Smooth muscle cell (in vitro differentiated cells): ENCODE measurements at regions not wholly inside any gene's neighbourhood (a gene's known extent, or its start where the extent isn't known, plus 50 kb on each side); places are given as distances from the start of the nearest gene placed in this dataset.

ENCODE experiments used
- DNase-seq: peaks from one replicate; lab custom pipeline; 2025; ENCODE audit not compliant: unreplicated experiment; lab: John Stamatoyannopoulos, UW
- H2AFZ ChIP-seq: fragments of 200-600 bp; sonication (generic); 2 replicates; pipeline ENCODE4 v1.6.0; 2016; ENCODE audit warnings: antibody characterized with exemption, low read depth, mild to moderate bottlenecking
- H3F3A ChIP-seq: fragments of 200-600 bp; sonication (generic); 2 replicates; pipeline ENCODE4 v1.6.0; 2017; ENCODE audit warnings: antibody characterized with exemption, low read depth
- H3K27ac ChIP-seq: fragments of 200-600 bp; sonication (generic); 2 replicates; pipeline ENCODE4 v1.5.1; 2016; ENCODE audit warnings: low read depth, mild to moderate bottlenecking
- H3K27me3 ChIP-seq: fragments of 200-600 bp; sonication (generic); 2 replicates; pipeline ENCODE4 v1.6.1; 2016; ENCODE audit warnings: low read depth, mild to moderate bottlenecking
- H3K36me3 ChIP-seq: fragments of 200-600 bp; sonication (generic); 2 replicates; pipeline ENCODE4 v1.5.1; 2016; ENCODE audit warnings: low read depth
- H3K4me1 ChIP-seq: fragments of 200-600 bp; sonication (generic); 2 replicates; pipeline ENCODE4 v1.5.1; 2016; ENCODE audit warnings: low read depth
- H3K4me2 ChIP-seq: fragments of 200-600 bp; sonication (generic); 2 replicates; pipeline ENCODE4 v1.6.0; 2016; ENCODE audit warnings: mild to moderate bottlenecking
- H3K4me3 ChIP-seq: fragments of 200-600 bp; sonication (generic); 2 replicates; pipeline ENCODE4 v1.5.1; 2016; ENCODE audit warnings: mild to moderate bottlenecking
- H3K79me2 ChIP-seq: fragments of 200-600 bp; sonication (generic); 2 replicates; pipeline ENCODE4 v1.6.0; 2016; ENCODE audit warnings: low read depth, mild to moderate bottlenecking
- H3K9ac ChIP-seq: fragments of 200-600 bp; sonication (generic); 2 replicates; pipeline ENCODE4 v1.6.0; 2016; ENCODE audit warnings: low read depth
- H3K9me3 ChIP-seq: fragments of 200-600 bp; sonication (generic); replicated peaks from 2 replicates; pipeline ENCODE4 v1.5.1; 2016; ENCODE audit warnings: low read depth
- H4K20me1 ChIP-seq: fragments of 200-600 bp; sonication (generic); 2 replicates; pipeline ENCODE4 v1.6.0; 2016; ENCODE audit warnings: low read depth
- WGBS: methylation state at CpG from one replicate; pipeline ENCODE4 v1.1.7; 2016; ENCODE audit warnings: low lambda C conversion rate; 5-methylcytosine and 5-hydroxymethylcytosine counted together
- TF ChIP-seq, protein P1 (sequence below): fragments of 200-600 bp; sonication (generic); IDR thresholded peaks from 2 replicates; pipeline ENCODE4 v1.5.1; 2017; ENCODE audit warnings: borderline replicate concordance, mild to moderate bottlenecking, antibody characterized with exemption; ENCODE audit not compliant: insufficient read depth, poor library complexity, severe bottlenecking

DNA sequence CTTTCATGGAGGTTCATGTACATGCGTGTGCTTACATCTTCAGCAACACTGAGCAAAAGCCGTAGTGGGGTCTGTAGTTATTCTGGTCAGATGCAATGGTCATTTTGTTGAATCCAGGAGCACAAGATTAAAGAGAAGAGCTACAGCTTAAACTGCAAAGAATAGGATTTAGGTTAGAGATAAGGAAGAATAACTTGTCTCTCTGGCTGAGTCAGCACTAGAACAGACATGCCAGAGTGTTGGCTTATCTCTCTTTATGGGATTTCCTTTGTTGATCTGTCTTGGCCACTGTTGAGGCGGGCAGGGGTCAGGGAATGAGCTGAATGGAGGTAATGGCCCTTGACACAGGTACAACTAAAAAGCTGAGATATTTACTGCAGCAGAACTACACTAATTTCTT lies 473.5 kb downstream of the CCSER2 start:
- no peak overlapping the region for H3K9ac ChIP-seq
- no peak overlapping the region for H3K27ac ChIP-seq
- no peaks in the 10 kb centered on the region for H3F3A ChIP-seq
- 35% methylated on average over 3 of the region's 3 CpGs for WGBS
- no peaks in the 10 kb centered on the region for H3K9me3 ChIP-seq
- TF ChIP-seq, protein P1, sequence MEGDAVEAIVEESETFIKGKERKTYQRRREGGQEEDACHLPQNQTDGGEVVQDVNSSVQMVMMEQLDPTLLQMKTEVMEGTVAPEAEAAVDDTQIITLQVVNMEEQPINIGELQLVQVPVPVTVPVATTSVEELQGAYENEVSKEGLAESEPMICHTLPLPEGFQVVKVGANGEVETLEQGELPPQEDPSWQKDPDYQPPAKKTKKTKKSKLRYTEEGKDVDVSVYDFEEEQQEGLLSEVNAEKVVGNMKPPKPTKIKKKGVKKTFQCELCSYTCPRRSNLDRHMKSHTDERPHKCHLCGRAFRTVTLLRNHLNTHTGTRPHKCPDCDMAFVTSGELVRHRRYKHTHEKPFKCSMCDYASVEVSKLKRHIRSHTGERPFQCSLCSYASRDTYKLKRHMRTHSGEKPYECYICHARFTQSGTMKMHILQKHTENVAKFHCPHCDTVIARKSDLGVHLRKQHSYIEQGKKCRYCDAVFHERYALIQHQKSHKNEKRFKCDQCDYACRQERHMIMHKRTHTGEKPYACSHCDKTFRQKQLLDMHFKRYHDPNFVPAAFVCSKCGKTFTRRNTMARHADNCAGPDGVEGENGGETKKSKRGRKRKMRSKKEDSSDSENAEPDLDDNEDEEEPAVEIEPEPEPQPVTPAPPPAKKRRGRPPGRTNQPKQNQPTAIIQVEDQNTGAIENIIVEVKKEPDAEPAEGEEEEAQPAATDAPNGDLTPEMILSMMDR: no peak
- H3K4me2 ChIP-seq: no peak overlapping the region
- no peak overlapping the region for H2AFZ ChIP-seq
- no peaks in the 10 kb centered on the region for H3K79me2 ChIP-seq
- peaks cover 6% of the 10 kb centered on the region for H3K4me1 ChIP-seq
- no peaks in the 10 kb centered on the region for H4K20me1 ChIP-seq
- H3K4me3 ChIP-seq: no peak overlapping the region
- DNase-seq: no peak
- H3K27me3 ChIP-seq: peaks cover 14% of the 10 kb centered on the region
- no peaks in the 10 kb centered on the region for H3K36me3 ChIP-seq

GRCh38 chr10:84805149-84805548 lies 476.8 kb downstream of the CCSER2 start:
- Histone ChIP-seq H3K27me3 (no peaks in the 10 kb centered on the region), H4K20me1 (no peaks in the 10 kb centered on the region), H3K4me3 (no peak overlapping the region), H3K9ac (no peak overlapping the region), H3K36me3 (no peaks in the 10 kb centered on the region), H2AFZ (no peak overlapping the region), H3K9me3 (no peaks in the 10 kb centered on the region), H3K4me2 (no peak overlapping the region), H3F3A (no peaks in the 10 kb centered on the region), H3K27ac (no peak overlapping the region), H3K79me2 (no peaks in the 10 kb centered on the region), H3K4me1 (peaks cover 13% of the 10 kb centered on the region)
- no peak for DNase-seq
- TF ChIP-seq, protein P1: no peak
- WGBS: 73% methylated on average over 2 of the region's 2 CpGs

- no peak for DNase-seq
- Histone ChIP-seq H3F3A (no peaks in the 10 kb centered on the region), H4K20me1 (no peaks in the 10 kb centered on the region), H2AFZ (no peak overlapping the region), H3K27ac (no peak overlapping the region), H3K36me3 (no peaks in the 10 kb centered on the region), H3K9ac (no peak overlapping the region), H3K9me3 (no peaks in the 10 kb centered on the region), H3K27me3 (no peaks in the 10 kb centered on the region), H3K4me1 (peaks cover 24% of the 10 kb centered on the region), H3K79me2 (no peaks in the 10 kb centered on the region), H3K4me2 (no peak overlapping the region), H3K4me3 (no peak overlapping the region)
- TF ChIP-seq, protein P1: no peak
- WGBS: 68% methylated on average over 5 of the region's 5 CpGs
Observed at GRCh38 chr10:84811113-84811512, 482.7 kb downstream of the CCSER2 start.

DNA sequence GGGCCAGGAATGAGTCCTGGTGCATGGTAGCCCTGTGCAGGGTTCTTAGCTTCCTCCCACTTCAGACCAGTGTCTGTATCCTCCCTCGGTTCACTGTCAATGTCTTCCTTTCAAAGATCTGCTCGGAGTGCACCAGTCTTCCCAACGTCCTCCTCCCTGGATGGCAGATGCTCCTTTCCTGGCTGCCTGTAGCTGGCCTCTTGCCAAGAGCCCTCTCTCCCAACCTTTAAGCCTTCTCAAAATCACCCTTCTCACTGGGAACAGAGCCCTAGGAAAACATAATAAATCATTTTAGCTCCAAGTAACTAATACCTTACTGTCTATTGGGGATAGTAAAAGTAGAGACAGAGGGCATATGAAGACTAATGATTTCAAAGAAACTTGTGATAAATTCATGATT lies 490.6 kb downstream of the CCSER2 start:
- Histone ChIP-seq H2AFZ (no peak overlapping the region), H4K20me1 (no peaks in the 10 kb centered on the region), H3K4me2 (no peak overlapping the region), H3K36me3 (no peaks in the 10 kb centered on the region), H3K9ac (no peak overlapping the region), H3K27ac (no peak overlapping the region), H3K9me3 (no peaks in the 10 kb centered on the region), H3K79me2 (no peaks in the 10 kb centered on the region), H3K4me3 (no peak overlapping the region), H3K4me1 (peaks cover 2% of the 10 kb centered on the region), H3K27me3 (no peaks in the 10 kb centered on the region), H3F3A (no peaks in the 10 kb centered on the region)
- WGBS: 93% methylated on average over 3 of the region's 3 CpGs
- TF ChIP-seq, protein P1: no peak
- no peak for DNase-seq
